HCT116 (cell line): ENCODE measurements at regions not wholly inside any gene's neighbourhood (a gene's known extent, or its start where the extent isn't known, plus 50 kb on each side); places are given as distances from the start of the nearest gene placed in this dataset.

ENCODE experiments used
- ATAC-seq: fragments of 200-7000 bp; cut with Tn5 transposase; 2 replicates; pipeline ENCODE4 v1.9.1; 2020; ENCODE audit warnings: mild to moderate bottlenecking, moderate library complexity
- BruUV-seq: library from RNA; stranded (reverse); fragments of 400-500 nt; replicated peaks from 2 replicates; lab custom pipeline; 2021; lab: Mats Ljungman, UMichigan
- CTCF ChIA-PET: fragments of 300-600 bp; sonication (Branson Sonifier 250); formaldehyde crosslinking; loops from one replicate; lab custom pipeline; 2021; ENCODE audit warnings: antibody characterized with exemption; lab: Charles Lee
- POLR2A ChIA-PET: fragments of 300-600, 350-600 bp; sonication (Branson Sonifier 250); formaldehyde crosslinking; loops from one replicate; lab custom pipeline; 2021; ENCODE audit warnings: antibody characterized with exemption; lab: Charles Lee
- RAD21 ChIA-PET, 2 experiments: fragments of 300-600 bp; sonication (Branson Sonifier 250); formaldehyde crosslinking; loops; one replicate each; lab custom pipeline; 2023; ENCODE audit warnings: low total read pairs in 2 of 2; ENCODE audit not compliant: uncharacterized antibody in 2 of 2, unreplicated experiment in 2 of 2, low non-redundant PET in 1 of 2; lab: Charles Lee
- DNase-seq: peaks from one replicate; pipeline ENCODE4 v3.0.0-alpha.2; 2010; ENCODE audit warnings: low read depth, low spot score
- H2AFZ ChIP-seq: fragments of 200-600 bp; shearing (Covaris generic), sonication (generic); 2 replicates; pipeline ENCODE4 v1.6.1; 2017; ENCODE audit warnings: low read depth, mixed run types, mixed read lengths, antibody characterized with exemption, low read length; ENCODE audit not compliant: poor library complexity, severe bottlenecking
- H3K27ac ChIP-seq: 2 replicates; pipeline ENCODE4 v1.5.1; 2012; ENCODE audit warnings: low read depth, low read length
- H3K27me3 ChIP-seq: fragments of 200-600 bp; sonication (generic); 2 replicates; pipeline ENCODE4 v1.6.1; 2016; ENCODE audit warnings: mixed run types, low read length, mixed read lengths; ENCODE audit not compliant: insufficient read depth
- H3K36me3 ChIP-seq, 2 experiments: fragments of 200-500 bp in 1 of 2; fragments of 200-600 bp in 1 of 2; sonication (Bioruptor generic) in 1 of 2; sonication (generic) in 1 of 2; 2 replicates each; pipeline versions ENCODE4 v1.5.1 to v1.6.1; 2014 to 2016; ENCODE audit warnings: low read length in 2 of 2, inconsistent platforms in 1 of 2, mixed read lengths in 1 of 2, mixed run types in 1 of 2; ENCODE audit not compliant: insufficient read depth in 2 of 2, control insufficient read depth in 1 of 2
- H3K4me1 ChIP-seq, 2 experiments: fragments of 200-600 bp in 1 of 2; sonication (generic) in 1 of 2; 2 replicates each; pipeline versions ENCODE4 v1.5.1 to v1.6.1; 2012 to 2017; ENCODE audit warnings: low read length in 2 of 2, inconsistent platforms in 1 of 2, mild to moderate bottlenecking in 1 of 2, mixed read lengths in 1 of 2, mixed run types in 1 of 2, moderate library complexity in 1 of 2; ENCODE audit not compliant: insufficient read depth in 2 of 2, control insufficient read depth in 1 of 2
- H3K4me2 ChIP-seq: fragments of 200-600 bp; sonication (generic); 2 replicates; pipeline ENCODE4 v1.6.1; 2017; ENCODE audit warnings: mixed run types, low read length, mixed read lengths
- H3K4me3 ChIP-seq, 2 experiments: fragments of 200-600 bp in 1 of 2; sonication (generic) in 1 of 2; replicated peaks in 1 of 2; 2 replicates each; pipeline ENCODE4 v1.5.1; 2011 to 2016; ENCODE audit warnings: low read length in 2 of 2, control low read depth in 1 of 2, low read depth in 1 of 2, mild to moderate bottlenecking in 1 of 2, mixed read lengths in 1 of 2, mixed run types in 1 of 2
- H3K79me2 ChIP-seq: fragments of 200-600 bp; sonication (generic); 2 replicates; pipeline ENCODE4 v1.6.1; 2017; ENCODE audit warnings: mild to moderate bottlenecking, mixed run types, low read length, moderate library complexity, mixed read lengths; ENCODE audit not compliant: insufficient read depth
- H3K9ac ChIP-seq: fragments of 200-600 bp; sonication (generic); 2 replicates; pipeline ENCODE4 v1.6.1; 2016; ENCODE audit warnings: low read length, mixed read lengths
- H3K9me2 ChIP-seq: fragments of 200-600 bp; sonication (generic), shearing (Covaris generic); 2 replicates; pipeline ENCODE4 v1.6.1; 2017; ENCODE audit warnings: mixed run types, mild to moderate bottlenecking, moderate library complexity; ENCODE audit not compliant: insufficient read depth
- H3K9me3 ChIP-seq, 2 experiments: fragments of 200-500 bp in 1 of 2; fragments of 200-600 bp in 1 of 2; sonication (Bioruptor generic) in 1 of 2; sonication (generic) in 1 of 2; 2 replicates each; pipeline ENCODE4 v1.6.1; 2014 to 2017; ENCODE audit warnings: low read length in 2 of 2, mixed read lengths in 2 of 2, inconsistent platforms in 1 of 2, low read depth in 1 of 2, mild to moderate bottlenecking in 1 of 2, mixed run types in 1 of 2, moderate library complexity in 1 of 2; ENCODE audit not compliant: control insufficient read depth in 1 of 2, insufficient read depth in 1 of 2
- H4K20me1 ChIP-seq: fragments of 200-600 bp; sonication (generic), shearing (Covaris generic); 2 replicates; pipeline ENCODE4 v1.6.1; 2017; ENCODE audit warnings: mixed run types, mild to moderate bottlenecking, moderate library complexity; ENCODE audit not compliant: insufficient read depth
- EZH2 ChIP-seq: fragments of 200-600 bp; sonication (generic); IDR thresholded peaks from 2 replicates; pipeline ENCODE4 v1.6.1; 2017; ENCODE audit warnings: antibody characterized with exemption, mixed run types
- EZH2phosphoT487 ChIP-seq: fragments of 200-600 bp; IDR thresholded peaks from 2 replicates; pipeline ENCODE4 v1.6.1; 2018; ENCODE audit warnings: antibody characterized with exemption, borderline replicate concordance
- FOSL1 ChIP-seq: IDR thresholded peaks from 2 replicates; pipeline ENCODE4 v1.6.1; 2012; ENCODE audit warnings: low read depth
- JUND ChIP-seq: IDR thresholded peaks from 2 replicates; pipeline ENCODE4 v1.6.1; 2012
- POLR2A ChIP-seq: IDR thresholded peaks from 2 replicates; pipeline ENCODE4 v1.7.0; 2011; ENCODE audit warnings: borderline replicate concordance; ENCODE audit not compliant: insufficient read depth, insufficient read length; ENCODE audit errors: extremely low read depth
- SIN3A ChIP-seq: IDR thresholded peaks from 2 replicates; pipeline ENCODE4 v1.6.1; 2012; ENCODE audit warnings: low read depth
- SRF ChIP-seq: IDR thresholded peaks from 2 replicates; pipeline ENCODE4 v1.6.1; 2012; ENCODE audit warnings: low read depth
- TCF7L2 ChIP-seq: IDR thresholded peaks from 2 replicates; pipeline ENCODE4 v1.7.0; 2011; ENCODE audit warnings: borderline replicate concordance, inconsistent platforms; ENCODE audit not compliant: insufficient read depth, insufficient read length; ENCODE audit errors: extremely low read depth
- ZNF274 ChIP-seq: fragments of 200-500 bp; sonication (Bioruptor generic); IDR thresholded peaks from 2 replicates; pipeline ENCODE4 v1.6.1; 2014; ENCODE audit warnings: mild to moderate bottlenecking, low read depth, low read length, inconsistent platforms
- intact Hi-C: fragments of 100-400 bp; cut with micrococcal nuclease; formaldehyde crosslinking; loops from 2 replicates; pipeline ENCODE4 v1.10.0; 2022
- TF ChIP-seq, protein P1 (sequence below): IDR thresholded peaks from 2 replicates; pipeline ENCODE4 v1.6.1; 2011; ENCODE audit warnings: mild to moderate bottlenecking, low read length, moderate library complexity; ENCODE audit not compliant: insufficient replicate concordance; ENCODE audit errors: extremely low read depth
- TF ChIP-seq, protein P2 (sequence below), 3 experiments: fragments of 200-600 bp in 1 of 3; sonication (generic) in 1 of 3; IDR thresholded peaks in 2 of 3; conservative IDR thresholded peaks in 1 of 3; 2 replicates each; pipeline ENCODE4 v1.5.1; 2012 to 2017; ENCODE audit warnings: low read depth in 2 of 3, low read length in 2 of 3, antibody characterized with exemption in 1 of 3, borderline replicate concordance in 1 of 3, control low read depth in 1 of 3, mild to moderate bottlenecking in 1 of 3, mixed read lengths in 1 of 3, mixed run types in 1 of 3, moderate library complexity in 1 of 3; ENCODE audit not compliant: insufficient read depth in 1 of 3
- TF ChIP-seq, protein P3 (sequence below): IDR thresholded peaks from 2 replicates; pipeline ENCODE4 v1.6.1; 2012; ENCODE audit warnings: low read depth
- TF ChIP-seq, protein P4 (sequence below): IDR thresholded peaks from 2 replicates; pipeline ENCODE4 v1.6.1; 2012

DNA sequence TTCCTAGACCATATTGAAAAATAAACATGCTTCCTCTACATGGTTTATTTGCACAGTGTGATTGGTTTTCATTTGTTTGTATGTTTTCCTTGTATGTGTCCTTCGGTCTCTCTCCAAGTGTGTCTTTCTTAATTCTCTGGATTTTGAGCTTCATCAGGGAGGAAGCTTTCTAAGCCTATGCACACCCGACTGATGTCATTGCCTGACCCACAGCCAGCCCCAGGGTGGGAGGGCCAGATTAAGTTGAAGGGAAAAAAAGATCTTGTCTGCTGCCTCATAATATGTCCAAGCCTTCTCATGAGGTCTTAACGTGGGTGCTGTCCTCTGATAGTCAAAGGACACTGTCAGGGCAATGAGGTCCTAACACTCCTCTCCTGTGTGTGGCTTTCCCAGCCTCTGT lies 115.2 kb downstream of the MARCHF4 start:
- RAD21 ChIA-PET: no interaction called here
- CTCF ChIA-PET: no interaction called here
- H3K27me3 ChIP-seq: peaks cover 6% of the 10 kb centered on the region; the same call in 1 of the 2 replicates
- DNase-seq (no peak), ATAC-seq (no peak)
- H3K27ac ChIP-seq: no peak overlapping the region
- H3K79me2 ChIP-seq: no peaks in the 10 kb centered on the region
- H3K9me2 ChIP-seq: no peaks in the 10 kb centered on the region
- no peak overlapping the region for H3K4me2 ChIP-seq
- no peak overlapping the region for H2AFZ ChIP-seq
- no peaks in the 10 kb centered on the region for H3K4me1 ChIP-seq
- TF ChIP-seq, protein P1, sequence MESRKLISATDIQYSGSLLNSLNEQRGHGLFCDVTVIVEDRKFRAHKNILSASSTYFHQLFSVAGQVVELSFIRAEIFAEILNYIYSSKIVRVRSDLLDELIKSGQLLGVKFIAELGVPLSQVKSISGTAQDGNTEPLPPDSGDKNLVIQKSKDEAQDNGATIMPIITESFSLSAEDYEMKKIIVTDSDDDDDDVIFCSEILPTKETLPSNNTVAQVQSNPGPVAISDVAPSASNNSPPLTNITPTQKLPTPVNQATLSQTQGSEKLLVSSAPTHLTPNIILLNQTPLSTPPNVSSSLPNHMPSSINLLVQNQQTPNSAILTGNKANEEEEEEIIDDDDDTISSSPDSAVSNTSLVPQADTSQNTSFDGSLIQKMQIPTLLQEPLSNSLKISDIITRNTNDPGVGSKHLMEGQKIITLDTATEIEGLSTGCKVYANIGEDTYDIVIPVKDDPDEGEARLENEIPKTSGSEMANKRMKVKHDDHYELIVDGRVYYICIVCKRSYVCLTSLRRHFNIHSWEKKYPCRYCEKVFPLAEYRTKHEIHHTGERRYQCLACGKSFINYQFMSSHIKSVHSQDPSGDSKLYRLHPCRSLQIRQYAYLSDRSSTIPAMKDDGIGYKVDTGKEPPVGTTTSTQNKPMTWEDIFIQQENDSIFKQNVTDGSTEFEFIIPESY: no peak
- TF ChIP-seq, protein P2, sequence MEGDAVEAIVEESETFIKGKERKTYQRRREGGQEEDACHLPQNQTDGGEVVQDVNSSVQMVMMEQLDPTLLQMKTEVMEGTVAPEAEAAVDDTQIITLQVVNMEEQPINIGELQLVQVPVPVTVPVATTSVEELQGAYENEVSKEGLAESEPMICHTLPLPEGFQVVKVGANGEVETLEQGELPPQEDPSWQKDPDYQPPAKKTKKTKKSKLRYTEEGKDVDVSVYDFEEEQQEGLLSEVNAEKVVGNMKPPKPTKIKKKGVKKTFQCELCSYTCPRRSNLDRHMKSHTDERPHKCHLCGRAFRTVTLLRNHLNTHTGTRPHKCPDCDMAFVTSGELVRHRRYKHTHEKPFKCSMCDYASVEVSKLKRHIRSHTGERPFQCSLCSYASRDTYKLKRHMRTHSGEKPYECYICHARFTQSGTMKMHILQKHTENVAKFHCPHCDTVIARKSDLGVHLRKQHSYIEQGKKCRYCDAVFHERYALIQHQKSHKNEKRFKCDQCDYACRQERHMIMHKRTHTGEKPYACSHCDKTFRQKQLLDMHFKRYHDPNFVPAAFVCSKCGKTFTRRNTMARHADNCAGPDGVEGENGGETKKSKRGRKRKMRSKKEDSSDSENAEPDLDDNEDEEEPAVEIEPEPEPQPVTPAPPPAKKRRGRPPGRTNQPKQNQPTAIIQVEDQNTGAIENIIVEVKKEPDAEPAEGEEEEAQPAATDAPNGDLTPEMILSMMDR (IDR thresholded peaks at IDR 0.05 in 2 of 3, conservative IDR thresholded peaks at IDR 0.05 in 1 of 3; ENCODE audit: borderline replicate concordance in 1 of 3, insufficient read depth in 1 of 3, low read depth in 2 of 3, low read length in 2 of 3): no peak
- TF ChIP-seq, protein P3, sequence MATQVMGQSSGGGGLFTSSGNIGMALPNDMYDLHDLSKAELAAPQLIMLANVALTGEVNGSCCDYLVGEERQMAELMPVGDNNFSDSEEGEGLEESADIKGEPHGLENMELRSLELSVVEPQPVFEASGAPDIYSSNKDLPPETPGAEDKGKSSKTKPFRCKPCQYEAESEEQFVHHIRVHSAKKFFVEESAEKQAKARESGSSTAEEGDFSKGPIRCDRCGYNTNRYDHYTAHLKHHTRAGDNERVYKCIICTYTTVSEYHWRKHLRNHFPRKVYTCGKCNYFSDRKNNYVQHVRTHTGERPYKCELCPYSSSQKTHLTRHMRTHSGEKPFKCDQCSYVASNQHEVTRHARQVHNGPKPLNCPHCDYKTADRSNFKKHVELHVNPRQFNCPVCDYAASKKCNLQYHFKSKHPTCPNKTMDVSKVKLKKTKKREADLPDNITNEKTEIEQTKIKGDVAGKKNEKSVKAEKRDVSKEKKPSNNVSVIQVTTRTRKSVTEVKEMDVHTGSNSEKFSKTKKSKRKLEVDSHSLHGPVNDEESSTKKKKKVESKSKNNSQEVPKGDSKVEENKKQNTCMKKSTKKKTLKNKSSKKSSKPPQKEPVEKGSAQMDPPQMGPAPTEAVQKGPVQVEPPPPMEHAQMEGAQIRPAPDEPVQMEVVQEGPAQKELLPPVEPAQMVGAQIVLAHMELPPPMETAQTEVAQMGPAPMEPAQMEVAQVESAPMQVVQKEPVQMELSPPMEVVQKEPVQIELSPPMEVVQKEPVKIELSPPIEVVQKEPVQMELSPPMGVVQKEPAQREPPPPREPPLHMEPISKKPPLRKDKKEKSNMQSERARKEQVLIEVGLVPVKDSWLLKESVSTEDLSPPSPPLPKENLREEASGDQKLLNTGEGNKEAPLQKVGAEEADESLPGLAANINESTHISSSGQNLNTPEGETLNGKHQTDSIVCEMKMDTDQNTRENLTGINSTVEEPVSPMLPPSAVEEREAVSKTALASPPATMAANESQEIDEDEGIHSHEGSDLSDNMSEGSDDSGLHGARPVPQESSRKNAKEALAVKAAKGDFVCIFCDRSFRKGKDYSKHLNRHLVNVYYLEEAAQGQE: no peak
- TF ChIP-seq POLR2A: no peak
- no peak for TF ChIP-seq JUND
- no peak for TF ChIP-seq FOSL1
- TF ChIP-seq, protein P4, sequence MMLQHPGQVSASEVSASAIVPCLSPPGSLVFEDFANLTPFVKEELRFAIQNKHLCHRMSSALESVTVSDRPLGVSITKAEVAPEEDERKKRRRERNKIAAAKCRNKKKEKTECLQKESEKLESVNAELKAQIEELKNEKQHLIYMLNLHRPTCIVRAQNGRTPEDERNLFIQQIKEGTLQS: no peak
- no peak for TF ChIP-seq SIN3A
- no peak for TF ChIP-seq EZH2phosphoT487
- no peak for TF ChIP-seq SRF
- TF ChIP-seq TCF7L2: no peak
- TF ChIP-seq EZH2: no peak
- TF ChIP-seq ZNF274: no peak
- TF ChIP-seq, all 23 proteins: peak for 0
- no peak overlapping the region for H3K9ac ChIP-seq
- no TSS peak for BruUV-seq
- H4K20me1 ChIP-seq: no peaks in the 10 kb centered on the region
- H3K36me3 ChIP-seq: no peaks in the 10 kb centered on the region
- H3K9me3 ChIP-seq: no peaks in the 10 kb centered on the region
- no peak overlapping the region for H3K4me3 ChIP-seq
- POLR2A ChIA-PET: no interaction called here
- intact Hi-C loops: no loop called here
